ENCODE measurements at regions not wholly inside any gene's neighbourhood (a gene's known extent, or its start where the extent isn't known, plus 50 kb on each side); places are given as distances from the start of the nearest gene placed in this dataset.

- H3K4me3 ChIP-seq (ENCODE audit: low read length), result no peak overlapping the region
These were observed 153.9 kb upstream of the GORAB start for GRCh38 chr1:170377896-170378634.

GRCh38 chr1:170385750-170386149 is 146.2 kb upstream of the GORAB start:
- TF ChIP-seq CTCF (conservative IDR thresholded peaks at IDR 0.05; ENCODE audit: low read length), result no peak
- DNase-seq (ENCODE audit: low read depth), result no peak
- no peak overlapping the region for H3K4me3 ChIP-seq (ENCODE audit: low read length)

More at GRCh38 chr1:170377896-170378634, 153.9 kb upstream of the GORAB start:
- peak; percentile 81 for DNase-seq (ENCODE audit: low read depth)
- TF ChIP-seq CTCF (conservative IDR thresholded peaks at IDR 0.05; ENCODE audit: low read length), result no peak

GRCh38 chr1:170388489-170388888 is 143.5 kb upstream of the GORAB start:
- no peak for TF ChIP-seq CTCF (conservative IDR thresholded peaks at IDR 0.05; ENCODE audit: low read length)

GRCh38 chr1:170395149-170395548 is 136.8 kb upstream of the GORAB start:
- TF ChIP-seq CTCF (conservative IDR thresholded peaks at IDR 0.05; ENCODE audit: low read length), result no peak
- DNase-seq (ENCODE audit: low read depth), result peak; percentile 75
- H3K4me3 ChIP-seq (ENCODE audit: low read length), result no peak overlapping the region

More at GRCh38 chr1:170388489-170388888, 143.5 kb upstream of the GORAB start:
- no peak overlapping the region for H3K4me3 ChIP-seq (ENCODE audit: low read length)
- no peak for DNase-seq (ENCODE audit: low read depth)

- no peak for DNase-seq (ENCODE audit: low read depth)
- no peak for TF ChIP-seq CTCF (conservative IDR thresholded peaks at IDR 0.05; ENCODE audit: low read length)
These were observed 134.9 kb upstream of the GORAB start for GRCh38 chr1:170397061-170397460.

GRCh38 chr1:170402476-170403311 is 129.3 kb upstream of the GORAB start:
- no peak overlapping the region for H3K4me3 ChIP-seq (ENCODE audit: low read length)
- peak; percentile 75 for DNase-seq (ENCODE audit: low read depth)
- no peak for TF ChIP-seq CTCF (conservative IDR thresholded peaks at IDR 0.05; ENCODE audit: low read length)

More at GRCh38 chr1:170397061-170397460, 134.9 kb upstream of the GORAB start:
- no peak overlapping the region for H3K4me3 ChIP-seq (ENCODE audit: low read length)
